Trophoblast cell (in vitro differentiated cells and primary cell): ENCODE measurements at regions not wholly inside any gene's neighbourhood (a gene's known extent, or its start where the extent isn't known, plus 50 kb on each side); places are given as distances from the start of the nearest gene placed in this dataset.

Experiments
- DNase-seq, 2 donors: peaks; one replicate each; pipeline ENCODE4 v3.0.0-alpha.2; 2016
- H2AFZ ChIP-seq: 2 replicates; pipeline ENCODE4 v1.6.1; 2013; ENCODE audit warnings: low read length, moderate library complexity, mild to moderate bottlenecking; ENCODE audit not compliant: insufficient read depth, poor library complexity
- H2AK5ac ChIP-seq: 2 replicates; pipeline ENCODE4 v1.6.1; 2013; ENCODE audit warnings: mild to moderate bottlenecking, low read length
- H2BK120ac ChIP-seq: 2 replicates; pipeline ENCODE4 v1.6.1; 2013; ENCODE audit warnings: low read length, mild to moderate bottlenecking, moderate library complexity; ENCODE audit not compliant: insufficient read depth, poor library complexity
- H2BK12ac ChIP-seq: 2 replicates; pipeline ENCODE4 v1.6.1; 2013; ENCODE audit warnings: mild to moderate bottlenecking, low read length, moderate library complexity
- H2BK5ac ChIP-seq: 2 replicates; pipeline ENCODE4 v1.6.1; 2013; ENCODE audit warnings: low read length, low read depth, moderate library complexity, mild to moderate bottlenecking; ENCODE audit not compliant: poor library complexity
- H3K14ac ChIP-seq: 2 replicates; pipeline ENCODE4 v1.6.1; 2013; ENCODE audit warnings: mild to moderate bottlenecking, low read length
- H3K18ac ChIP-seq: 2 replicates; pipeline ENCODE4 v1.6.1; 2013; ENCODE audit warnings: mild to moderate bottlenecking, low read length
- H3K23ac ChIP-seq: 2 replicates; pipeline ENCODE4 v1.6.1; 2013; ENCODE audit warnings: low read length
- H3K27ac ChIP-seq: 2 replicates; pipeline ENCODE4 v1.5.1; 2013; ENCODE audit warnings: low read depth, mild to moderate bottlenecking, inconsistent platforms, low read length, moderate library complexity
- H3K27me3 ChIP-seq: 2 replicates; pipeline ENCODE4 v1.6.1; 2013; ENCODE audit warnings: inconsistent platforms, mild to moderate bottlenecking, low read length, moderate library complexity; ENCODE audit not compliant: insufficient read depth
- H3K36me3 ChIP-seq, 2 experiments: 1 replicate in 1 of 2; 2 replicates in 1 of 2; pipeline ENCODE4 v1.6.1; 2013; ENCODE audit warnings: low read length in 2 of 2, mild to moderate bottlenecking in 2 of 2, moderate library complexity in 1 of 2; ENCODE audit not compliant: insufficient read depth in 2 of 2, control insufficient read depth in 1 of 2
- H3K4ac ChIP-seq: 2 replicates; pipeline ENCODE4 v1.6.1; 2013; ENCODE audit warnings: low read depth, mild to moderate bottlenecking, low read length, moderate library complexity
- H3K4me1 ChIP-seq, 2 experiments: 1 replicate in 1 of 2; 2 replicates in 1 of 2; pipeline ENCODE4 v1.6.1; 2013; ENCODE audit warnings: low read length in 2 of 2, mild to moderate bottlenecking in 2 of 2, moderate library complexity in 1 of 2; ENCODE audit not compliant: insufficient read depth in 2 of 2, control insufficient read depth in 1 of 2
- H3K4me2 ChIP-seq: 2 replicates; pipeline ENCODE4 v1.6.1; 2013; ENCODE audit warnings: inconsistent platforms, mild to moderate bottlenecking, low read length, moderate library complexity
- H3K4me3 ChIP-seq: 2 replicates; pipeline ENCODE4 v1.5.1; 2013; ENCODE audit warnings: mild to moderate bottlenecking, low read depth, low read length, inconsistent platforms
- H3K79me1 ChIP-seq: one replicate; pipeline ENCODE4 v1.6.1; 2013; ENCODE audit warnings: low read length
- H3K79me2 ChIP-seq: 2 replicates; pipeline ENCODE4 v1.6.1; 2013; ENCODE audit warnings: low read length, mild to moderate bottlenecking; ENCODE audit not compliant: control insufficient read depth, insufficient read depth, poor library complexity
- H3K9ac ChIP-seq: 2 replicates; pipeline ENCODE4 v1.6.1; 2013; ENCODE audit warnings: mild to moderate bottlenecking, low read length
- H3K9me3 ChIP-seq: 2 replicates; pipeline ENCODE4 v1.6.1; 2013; ENCODE audit warnings: low read depth, mild to moderate bottlenecking, control low read depth, inconsistent platforms, low read length; ENCODE audit not compliant: insufficient read depth
- H4K12ac ChIP-seq: 2 replicates; pipeline ENCODE4 v1.6.1; 2013; ENCODE audit warnings: low read depth, mild to moderate bottlenecking, low read length, moderate library complexity
- H4K8ac ChIP-seq: 2 replicates; pipeline ENCODE4 v1.6.1; 2013; ENCODE audit warnings: low read depth, mild to moderate bottlenecking, low read length, moderate library complexity
- H4K91ac ChIP-seq: one replicate; pipeline ENCODE4 v1.6.1; 2013; ENCODE audit warnings: low read depth, mild to moderate bottlenecking, low read length, moderate library complexity
- WGBS: extraction: QIAGEN DNeasy Blood & Tissue Kit; methylation state at CpG from one replicate; pipeline ENCODE4 v1.1.7; 2013; ENCODE audit warnings: missing lambda C conversion rate; ENCODE audit not compliant: insufficient read length, insufficient coverage; ENCODE audit errors: extremely low coverage; 5-methylcytosine and 5-hydroxymethylcytosine counted together

DNA sequence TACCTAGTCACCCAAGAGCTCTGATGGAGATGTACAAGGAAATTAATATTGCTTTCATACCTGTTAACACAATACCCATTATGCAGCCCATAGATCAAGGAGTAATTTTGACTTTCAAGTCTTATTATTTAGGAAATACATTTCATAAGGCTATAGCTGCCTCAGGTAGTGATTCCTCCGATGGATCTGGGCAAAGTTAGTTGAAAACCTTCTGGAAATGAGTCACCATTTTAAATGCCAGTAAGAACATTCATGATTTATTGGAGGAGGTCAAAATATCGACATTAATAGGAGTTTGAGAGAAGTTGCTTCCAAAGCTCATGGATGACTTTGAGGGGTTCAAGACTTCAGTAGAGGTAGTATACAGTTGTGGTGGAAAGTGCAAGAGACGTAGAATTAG lies 931.4 kb upstream of the ACVR2A start:
- Histone ChIP-seq H2BK12ac (no peak overlapping the region), H3K9me3 (no peaks in the 10 kb centered on the region), H3K27ac (no peak overlapping the region), H3K4me2 (no peak overlapping the region), H2AFZ (no peak overlapping the region), H3K23ac (no peak overlapping the region), H3K27me3 (no peaks in the 10 kb centered on the region), H3K4me1 (peaks cover 4 to 5% of the 10 kb centered on the region in 2 experiments), H3K14ac (no peak overlapping the region), H3K79me1 (no peaks in the 10 kb centered on the region), H3K79me2 (no peaks in the 10 kb centered on the region), H2BK5ac (no peak overlapping the region), H2AK5ac (no peak overlapping the region), H3K36me3 (no peaks in the 10 kb centered on the region), H3K18ac (no peak overlapping the region), H3K9ac (no peak overlapping the region), H4K12ac (no peak overlapping the region), H4K8ac (no peak overlapping the region), H3K4ac (no peak overlapping the region), H3K4me3 (no peak overlapping the region), H2BK120ac (no peak overlapping the region), H4K91ac (no peak overlapping the region)
- no peak for DNase-seq
- no CpG with 5 or more reads among the region's 3 CpGs for WGBS

DNA sequence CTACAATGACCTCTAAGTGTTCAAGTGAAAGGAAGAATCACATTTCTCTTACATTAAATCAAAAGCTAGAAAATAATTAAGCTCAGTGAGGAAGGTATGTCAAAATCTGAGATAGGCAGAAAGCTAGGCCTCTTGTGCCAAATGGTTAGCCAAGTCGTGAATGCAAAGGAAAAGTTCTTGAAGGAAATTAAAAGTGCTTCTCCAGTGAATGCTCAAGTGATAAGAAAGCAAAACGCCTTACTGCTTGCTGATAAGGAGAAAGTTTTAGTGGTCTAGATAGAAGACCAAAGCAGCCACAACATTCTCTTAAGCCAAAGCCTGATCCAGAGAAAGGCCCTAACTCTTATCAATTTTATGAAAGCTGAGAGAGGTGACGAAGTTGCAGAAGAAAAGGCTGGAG lies 932.3 kb upstream of the ACVR2A start:
- WGBS, result no CpG with 5 or more reads among the region's 3 CpGs
- Histone ChIP-seq H3K4me3 (no peak overlapping the region), H4K91ac (no peak overlapping the region), H3K4me1 (peaks cover 4 to 5% of the 10 kb centered on the region in 2 experiments), H3K9ac (no peak overlapping the region), H3K27me3 (no peaks in the 10 kb centered on the region), H2BK5ac (no peak overlapping the region), H2BK12ac (no peak overlapping the region), H4K8ac (no peak overlapping the region), H3K79me1 (no peaks in the 10 kb centered on the region), H3K4ac (no peak overlapping the region), H2AFZ (no peak overlapping the region), H3K9me3 (no peaks in the 10 kb centered on the region), H3K79me2 (no peaks in the 10 kb centered on the region), H3K23ac (no peak overlapping the region), H2BK120ac (no peak overlapping the region), H3K36me3 (no peaks in the 10 kb centered on the region), H3K27ac (no peak overlapping the region), H3K4me2 (no peak overlapping the region), H3K18ac (no peak overlapping the region), H3K14ac (no peak overlapping the region), H4K12ac (no peak overlapping the region), H2AK5ac (no peak overlapping the region)
- no peak for DNase-seq

DNA sequence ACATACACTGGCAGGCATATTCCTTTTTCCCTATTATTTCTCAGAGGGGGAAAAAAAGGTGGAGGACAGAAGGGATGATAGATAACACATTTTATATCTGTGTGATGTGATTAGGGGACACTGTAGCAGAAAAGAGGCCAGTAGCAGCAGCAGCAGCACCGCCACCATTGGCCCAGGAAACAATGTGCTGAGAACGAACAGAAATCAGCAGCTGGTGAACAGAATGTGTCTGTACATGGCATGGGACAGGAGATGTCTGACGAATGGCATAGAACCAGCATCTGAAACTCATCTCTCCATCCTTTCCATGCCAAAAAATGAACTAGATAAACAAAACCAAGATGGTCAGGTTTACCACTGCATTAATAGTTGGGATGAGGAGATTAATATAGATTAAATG lies 936.1 kb upstream of the ACVR2A start:
- Histone ChIP-seq H2AFZ (no peak overlapping the region), H3K18ac (no peak overlapping the region), H4K8ac (no peak overlapping the region), H3K9me3 (no peaks in the 10 kb centered on the region), H3K79me2 (no peaks in the 10 kb centered on the region), H3K14ac (no peak overlapping the region), H2AK5ac (no peak overlapping the region), H3K27ac (no peak overlapping the region), H4K91ac (no peak overlapping the region), H3K79me1 (no peaks in the 10 kb centered on the region), H3K36me3 (no peaks in the 10 kb centered on the region), H3K4me1 (no peaks in the 10 kb centered on the region), H3K4me2 (no peak overlapping the region), H2BK5ac (no peak overlapping the region), H2BK12ac (no peak overlapping the region), H3K23ac (peak overlapping the region; percentile 81), H3K27me3 (no peaks in the 10 kb centered on the region), H2BK120ac (no peak overlapping the region), H3K4me3 (peak overlapping the region; percentile 54), H3K9ac (no peak overlapping the region), H4K12ac (no peak overlapping the region), H3K4ac (no peak overlapping the region)
- no CpG with 5 or more reads among the region's 3 CpGs for WGBS
- DNase-seq, result no peak

DNA sequence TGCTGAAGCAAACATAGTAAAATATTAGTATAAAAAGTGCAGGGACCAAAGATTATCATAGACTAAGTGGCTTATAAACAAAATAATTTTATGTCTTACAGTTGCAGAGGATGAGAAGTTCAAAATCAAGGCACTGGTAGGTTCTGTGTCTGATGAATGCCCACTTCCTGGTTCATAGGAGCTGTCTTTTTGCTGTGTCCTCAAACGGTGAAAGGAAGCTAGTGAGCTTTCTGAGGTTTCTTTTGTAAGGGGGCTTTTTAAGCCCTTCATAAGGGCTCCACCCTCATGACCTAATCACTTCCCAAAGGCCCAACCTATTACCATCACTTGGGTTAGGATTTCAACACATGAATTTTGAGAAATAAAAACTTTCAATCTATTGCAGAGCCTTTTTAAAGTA lies 946.7 kb upstream of the ACVR2A start:
- Histone ChIP-seq H3K9ac (no peak overlapping the region), H3K79me2 (no peaks in the 10 kb centered on the region), H3K14ac (no peak overlapping the region), H2AFZ (no peak overlapping the region), H3K23ac (no peak overlapping the region), H2AK5ac (no peak overlapping the region), H4K12ac (no peak overlapping the region), H4K8ac (no peak overlapping the region), H2BK12ac (no peak overlapping the region), H3K27me3 (no peaks in the 10 kb centered on the region), H3K9me3 (no peaks in the 10 kb centered on the region), H3K36me3 (no peaks in the 10 kb centered on the region), H3K4me2 (no peak overlapping the region), H3K4me1 (no peaks in the 10 kb centered on the region), H3K4me3 (no peak overlapping the region), H3K18ac (no peak overlapping the region), H3K27ac (no peak overlapping the region), H3K79me1 (no peaks in the 10 kb centered on the region), H2BK5ac (no peak overlapping the region), H4K91ac (no peak overlapping the region), H3K4ac (no peak overlapping the region), H2BK120ac (no peak overlapping the region)
- WGBS, result no CpG with 5 or more reads among the region's 1 CpG
- DNase-seq, result no peak
